ENCODE measurements at regions not wholly inside any gene's neighbourhood (a gene's known extent, or its start where the extent isn't known, plus 50 kb on each side); places are given as distances from the start of the nearest gene placed in this dataset.

GRCh38 chr7:51680594-51681399 lies 364.2 kb upstream of the COBL start:
- TF ChIP-seq EZH2 (IDR thresholded peaks at IDR 0.05) (no peak), POLR2AphosphoS5 (IDR thresholded peaks at IDR 0.05; ENCODE audit: borderline replicate concordance, low read depth, low read length) (no peak)
